Stimulated activated CD8-positive, alpha-beta memory T cell treated with anti-CD3 and anti-CD28 coated beads, Interleukin-4, amount 100 ng/mL, for 24 hours (primary cell): ENCODE measurements at regions not wholly inside any gene's neighbourhood (a gene's known extent, or its start where the extent isn't known, plus 50 kb on each side); places are given as distances from the start of the nearest gene placed in this dataset.

Experiments
- DNase-seq: peaks from one replicate; pipeline ENCODE4 v3.0.0-alpha.2; 2020; ENCODE audit warnings: low read depth

GRCh38 chr17:77266891-77267341 lies 126.1 kb downstream of the SEC14L1 start:
- DNase-seq = no peak

- no peak for DNase-seq
These were observed 129.2 kb downstream of the SEC14L1 start for GRCh38 chr17:77269696-77270681.

GRCh38 chr17:77271411-77271810 lies 130.6 kb downstream of the SEC14L1 start:
- no peak for DNase-seq

- no peak for DNase-seq
These were observed 132.8 kb downstream of the SEC14L1 start for GRCh38 chr17:77273397-77274085.

- DNase-seq = no peak
These were observed 133.5 kb downstream of the SEC14L1 start for GRCh38 chr17:77274096-77274845.

- no peak for DNase-seq
These were observed 138.9 kb downstream of the SEC14L1 start for GRCh38 chr17:77279448-77280303.

- DNase-seq = no peak
These were observed 139.7 kb downstream of the SEC14L1 start for GRCh38 chr17:77280304-77281121.

GRCh38 chr17:77281122-77281903 lies 140.5 kb downstream of the SEC14L1 start:
- peak; percentile 18 for DNase-seq

- no peak for DNase-seq
These were observed 141.2 kb downstream of the SEC14L1 start for GRCh38 chr17:77281904-77282367.

- DNase-seq = no peak
These were observed 142.1 kb downstream of the SEC14L1 start for GRCh38 chr17:77282524-77283515.

GRCh38 chr17:77284023-77284617 lies 143.4 kb downstream of the SEC14L1 start:
- DNase-seq = no peak

- no peak for DNase-seq
These were observed 145.0 kb downstream of the SEC14L1 start for GRCh38 chr17:77285594-77286390.

GRCh38 chr17:77286391-77286640 lies 145.5 kb downstream of the SEC14L1 start:
- no peak for DNase-seq

- no peak for DNase-seq
These were observed 146.1 kb downstream of the SEC14L1 start for GRCh38 chr17:77286641-77287431.

GRCh38 chr17:77287432-77288068 lies 146.8 kb downstream of the SEC14L1 start:
- DNase-seq = no peak

- no peak for DNase-seq
These were observed 147.4 kb downstream of the SEC14L1 start for GRCh38 chr17:77288115-77288619.
